Sigmoid colon (tissue), 6 donors: ENCODE measurements at regions not wholly inside any gene's neighbourhood (a gene's known extent, or its start where the extent isn't known, plus 50 kb on each side); places are given as distances from the start of the nearest gene placed in this dataset.

Source experiments
- DNase-seq: peaks from one replicate; pipeline ENCODE4 v3.0.0-alpha.2; 2019
- H3K27ac ChIP-seq, 4 donors: fragments of 200-600 bp; sonication (generic); one replicate each; pipeline ENCODE4 v1.5.1; 2016 to 2019; ENCODE audit warnings: mild to moderate bottlenecking in 1 of 4
- H3K27me3 ChIP-seq, 3 donors: fragments of 200-600 bp; sonication (generic); one replicate each; pipeline ENCODE4 v1.5.1; 2019; ENCODE audit warnings: mild to moderate bottlenecking in 1 of 3
- H3K36me3 ChIP-seq, 4 donors: fragments of 200-600 bp; sonication (generic); one replicate each; pipeline ENCODE4 v1.5.1; 2016 to 2019
- H3K4me1 ChIP-seq, 4 donors: fragments of 200-600 bp; sonication (generic); one replicate each; pipeline ENCODE4 v1.5.1; 2017 to 2019
- H3K4me3 ChIP-seq, 4 donors: fragments of 200-600 bp; sonication (generic); one replicate each; pipeline ENCODE4 v1.5.1; 2017 to 2019; ENCODE audit warnings: mild to moderate bottlenecking in 2 of 4, moderate library complexity in 1 of 4
- H3K9me3 ChIP-seq, 4 donors: fragments of 200-600 bp in 3 of 4; sonication (generic) in 3 of 4; one replicate each; pipeline versions ENCODE4 v1.5.1 to v1.6.1; 2013 to 2019
- EP300 ChIP-seq, 4 donors: sonication (generic); formaldehyde crosslinking; IDR thresholded peaks; one replicate each; pipeline ENCODE4 v1.6.1; 2017; ENCODE audit warnings: antibody characterized with exemption in 4 of 4
- POLR2A ChIP-seq, 2 donors: fragments of 450-650 bp; IDR thresholded peaks; one replicate each; pipeline ENCODE4 v1.6.1; 2016; ENCODE audit warnings: antibody characterized with exemption in 2 of 2, mild to moderate bottlenecking in 2 of 2, moderate library complexity in 2 of 2
- POLR2AphosphoS5 ChIP-seq, 4 donors: sonication (generic); formaldehyde crosslinking; IDR thresholded peaks; one replicate each; pipeline ENCODE4 v1.6.1; 2017; ENCODE audit warnings: antibody characterized with exemption in 4 of 4
- WGBS, 2 donors: extraction: QIAGEN DNeasy Blood & Tissue Kit; methylation state at CpG; one replicate each; pipeline ENCODE4 v1.1.7; 2013; 5-methylcytosine and 5-hydroxymethylcytosine counted together
- intact Hi-C: fragments of 100-400 bp; cut with DNase I; formaldehyde crosslinking; loops from one replicate; pipeline ENCODE4 v1.15.1; 2023
- small RNA-seq, 3 donors: library from RNA; depleted of rRNA; stranded (forward); fragments of <200 nt; gene quantifications; one replicate each; pipeline ENCODE3, GENCODE V24; 2016
- TF ChIP-seq, protein P1 (sequence below), 4 experiments: fragments of 450-650 bp in 3 of 4; fragments of 200-600 bp in 1 of 4; IDR thresholded peaks; one replicate each; pipeline ENCODE4 v1.5.1; 2016 to 2019; ENCODE audit warnings: antibody characterized with exemption in 4 of 4, mild to moderate bottlenecking in 3 of 4, moderate library complexity in 2 of 4
- donor health status: healthy with polysubstance abuse.
- donor health status: healthy.

DNA sequence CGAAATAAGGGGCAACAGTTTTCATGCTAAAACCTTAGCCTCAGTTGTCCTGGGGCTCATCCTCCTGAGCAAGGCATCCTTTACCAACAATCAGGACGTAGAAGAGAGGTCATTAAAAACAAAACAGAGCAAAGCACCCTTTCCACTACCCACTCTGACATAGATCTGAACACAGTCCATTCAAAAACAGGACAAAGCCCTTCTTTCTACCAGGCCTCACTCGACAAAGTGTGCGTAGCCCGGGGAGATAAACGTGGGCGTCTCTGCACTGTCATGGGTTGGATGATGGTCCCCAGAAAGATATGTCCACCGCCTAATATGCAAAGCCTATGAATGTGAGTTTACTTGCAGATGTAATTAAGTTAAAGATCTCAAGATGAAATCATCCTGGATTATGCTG lies 60.6 kb upstream of the TAS2R1 start:
- H3K27me3 ChIP-seq: no peaks in the 10 kb centered on the region
- no peak overlapping the region for H3K27ac ChIP-seq
- H3K4me1 ChIP-seq: no peaks in the 10 kb centered on the region
- 81 to 85% methylated on average over 8 of the region's 8 CpGs for WGBS, 2 donors
- intact Hi-C loops: no loop called here
- no peak overlapping the region for H3K4me3 ChIP-seq
- H3K36me3 ChIP-seq: no peaks in the 10 kb centered on the region
- H3K9me3 ChIP-seq: no peaks in the 10 kb centered on the region
- TF ChIP-seq EP300 (IDR thresholded peaks at IDR 0.05): no peak
- TF ChIP-seq, protein P1, sequence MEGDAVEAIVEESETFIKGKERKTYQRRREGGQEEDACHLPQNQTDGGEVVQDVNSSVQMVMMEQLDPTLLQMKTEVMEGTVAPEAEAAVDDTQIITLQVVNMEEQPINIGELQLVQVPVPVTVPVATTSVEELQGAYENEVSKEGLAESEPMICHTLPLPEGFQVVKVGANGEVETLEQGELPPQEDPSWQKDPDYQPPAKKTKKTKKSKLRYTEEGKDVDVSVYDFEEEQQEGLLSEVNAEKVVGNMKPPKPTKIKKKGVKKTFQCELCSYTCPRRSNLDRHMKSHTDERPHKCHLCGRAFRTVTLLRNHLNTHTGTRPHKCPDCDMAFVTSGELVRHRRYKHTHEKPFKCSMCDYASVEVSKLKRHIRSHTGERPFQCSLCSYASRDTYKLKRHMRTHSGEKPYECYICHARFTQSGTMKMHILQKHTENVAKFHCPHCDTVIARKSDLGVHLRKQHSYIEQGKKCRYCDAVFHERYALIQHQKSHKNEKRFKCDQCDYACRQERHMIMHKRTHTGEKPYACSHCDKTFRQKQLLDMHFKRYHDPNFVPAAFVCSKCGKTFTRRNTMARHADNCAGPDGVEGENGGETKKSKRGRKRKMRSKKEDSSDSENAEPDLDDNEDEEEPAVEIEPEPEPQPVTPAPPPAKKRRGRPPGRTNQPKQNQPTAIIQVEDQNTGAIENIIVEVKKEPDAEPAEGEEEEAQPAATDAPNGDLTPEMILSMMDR (IDR thresholded peaks at IDR 0.05): no peak
- TF ChIP-seq POLR2A (IDR thresholded peaks at IDR 0.05): no peak
- no peak for TF ChIP-seq POLR2AphosphoS5 (IDR thresholded peaks at IDR 0.05)
- DNase-seq: no peak

DNA sequence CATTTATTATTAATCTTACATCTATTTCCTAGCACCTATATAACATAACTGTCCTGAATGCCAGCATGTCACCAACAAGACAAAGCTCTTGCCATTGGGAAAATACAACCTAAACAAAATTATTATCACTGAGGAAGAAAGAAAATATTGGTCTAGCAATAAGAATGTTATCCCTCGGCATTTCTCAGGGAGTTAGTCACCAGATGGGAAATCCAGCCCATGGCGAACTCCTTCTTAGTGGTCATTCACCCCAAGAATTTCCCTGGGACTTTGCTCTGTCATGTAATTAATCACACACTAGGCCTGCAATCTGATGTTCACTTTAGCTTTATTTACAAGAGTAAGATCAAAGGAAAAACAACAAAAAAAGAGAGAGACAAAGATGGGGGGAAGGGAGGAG lies 56.1 kb upstream of the TAS2R1 start:
- Histone ChIP-seq H3K27me3 (no peaks in the 10 kb centered on the region), H3K4me3 (no peak overlapping the region), H3K4me1 (peaks cover 0 to 11% (median 4%) of the 10 kb centered on the region in 4 donors), H3K36me3 (no peaks in the 10 kb centered on the region), H3K9me3 (no peaks in the 10 kb centered on the region), H3K27ac (no peak overlapping the region)
- no peak for DNase-seq
- intact Hi-C loops: no loop called here
- 82 to 92% methylated on average over 2 of the region's 2 CpGs for WGBS, 2 donors
- no peak for TF ChIP-seq POLR2A (IDR thresholded peaks at IDR 0.05)
- TF ChIP-seq, protein P1 (IDR thresholded peaks at IDR 0.05): no peak
- no peak for TF ChIP-seq POLR2AphosphoS5 (IDR thresholded peaks at IDR 0.05)
- no peak for TF ChIP-seq EP300 (IDR thresholded peaks at IDR 0.05)

DNA sequence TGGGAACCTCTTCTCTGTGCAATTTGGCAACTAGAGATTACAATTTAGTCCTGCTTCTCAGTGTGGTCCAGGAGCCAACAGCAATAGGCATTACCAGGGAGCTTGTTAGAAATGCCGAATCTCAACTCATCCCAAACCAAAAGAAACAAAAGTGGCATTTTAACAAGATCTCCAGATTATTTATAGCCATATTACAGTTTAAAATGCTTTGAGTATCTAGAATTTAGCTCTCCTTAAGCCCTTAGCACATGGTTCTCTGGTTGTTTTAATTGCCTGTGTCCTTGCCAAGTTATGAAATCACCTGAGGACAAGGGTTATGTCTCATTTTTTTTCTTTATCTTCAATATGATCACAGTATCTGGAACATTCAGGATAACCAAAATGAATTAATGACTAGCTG lies 51.6 kb upstream of the TAS2R1 start:
- no peaks in the 10 kb centered on the region for H3K36me3 ChIP-seq
- H3K4me3 ChIP-seq: no peak overlapping the region
- WGBS, 2 donors: 24 to 66% methylated on average over 1 of the region's 1 CpG
- peaks cover 0 to 13% (median 4%) of the 10 kb centered on the region in 4 donors for H3K4me1 ChIP-seq
- TF ChIP-seq POLR2AphosphoS5 (IDR thresholded peaks at IDR 0.05): no peak
- TF ChIP-seq, protein P1 (IDR thresholded peaks at IDR 0.05): no peak
- DNase-seq: no peak
- no peak overlapping the region for H3K27ac ChIP-seq
- intact Hi-C loops: no loop called here
- H3K27me3 ChIP-seq: no peaks in the 10 kb centered on the region
- no peaks in the 10 kb centered on the region for H3K9me3 ChIP-seq

Small RNAs in the stretch of these regions (small RNA-seq; reads per million reads assigned to genes)
- gene AC034229.5 (0 reads per million in 3 donors), gene AC034229.6 (0 reads per million in 3 donors), gene AC091905.3 (0 reads per million in 3 donors), gene AC091905.4 (0 reads per million in 3 donors), gene RNA5SP177 (0 reads per million in 3 donors)
